ENCODE measurements at regions not wholly inside any gene's neighbourhood (a gene's known extent, or its start where the extent isn't known, plus 50 kb on each side); places are given as distances from the start of the nearest gene placed in this dataset.

DNA sequence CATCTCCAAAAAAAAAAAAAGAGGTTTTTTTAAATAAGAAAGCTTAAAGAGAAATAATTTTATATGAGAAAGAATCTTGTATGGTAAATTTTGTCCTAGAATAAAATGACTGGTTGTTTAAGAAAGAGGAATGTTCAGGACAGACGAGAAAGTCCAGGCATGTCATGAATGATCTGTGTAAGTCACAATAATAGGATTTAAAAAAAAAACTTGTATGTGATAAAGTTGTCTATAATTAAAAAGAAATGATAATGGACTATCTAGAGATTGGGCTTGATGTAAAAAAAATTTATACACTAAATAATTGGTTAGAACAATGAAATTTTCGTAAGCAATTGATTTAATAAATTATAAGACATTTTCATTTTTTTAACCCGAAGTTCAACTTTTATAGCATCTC lies 71.7 kb upstream of the ABCA12 start:
- no peaks in the 10 kb centered on the region for H3K79me2 ChIP-seq (ENCODE audit: insufficient read depth, low read length)
- no peak overlapping the region for H4K5ac ChIP-seq (ENCODE audit: insufficient read length, low read depth, low read length)
- H3K27me3 ChIP-seq (ENCODE audit: insufficient read depth, low read length), result peaks cover 8% of the 10 kb centered on the region; the same call in 1 of the 2 replicates
- H3K4ac ChIP-seq (ENCODE audit: low read depth, low read length), result no peak overlapping the region
- H2BK120ac ChIP-seq (ENCODE audit: low read depth, low read length, poor library complexity, severe bottlenecking), result no peak overlapping the region
- no peak overlapping the region for H2BK20ac ChIP-seq (ENCODE audit: low read depth, low read length, poor library complexity, severe bottlenecking)
- no peak overlapping the region for H3K9ac ChIP-seq (ENCODE audit: extremely low read depth, insufficient read length, low read length)
- no peak overlapping the region for H3T11ph ChIP-seq (ENCODE audit: low read length)
- H3K36me3 Mint-ChIP-seq (ENCODE audit: insufficient read depth in 1 of 3, low read depth in 3 of 3), result peaks cover 5 to 30% (median 28%) of the 10 kb centered on the region in 3 experiments; a peak in 6 of 7 replicates
- no peak overlapping the region for H2AFZ ChIP-seq (ENCODE audit: low read length)
- no peak overlapping the region for H2BK15ac ChIP-seq (ENCODE audit: low read depth, low read length)
- TF ChIP-seq, protein P1, sequence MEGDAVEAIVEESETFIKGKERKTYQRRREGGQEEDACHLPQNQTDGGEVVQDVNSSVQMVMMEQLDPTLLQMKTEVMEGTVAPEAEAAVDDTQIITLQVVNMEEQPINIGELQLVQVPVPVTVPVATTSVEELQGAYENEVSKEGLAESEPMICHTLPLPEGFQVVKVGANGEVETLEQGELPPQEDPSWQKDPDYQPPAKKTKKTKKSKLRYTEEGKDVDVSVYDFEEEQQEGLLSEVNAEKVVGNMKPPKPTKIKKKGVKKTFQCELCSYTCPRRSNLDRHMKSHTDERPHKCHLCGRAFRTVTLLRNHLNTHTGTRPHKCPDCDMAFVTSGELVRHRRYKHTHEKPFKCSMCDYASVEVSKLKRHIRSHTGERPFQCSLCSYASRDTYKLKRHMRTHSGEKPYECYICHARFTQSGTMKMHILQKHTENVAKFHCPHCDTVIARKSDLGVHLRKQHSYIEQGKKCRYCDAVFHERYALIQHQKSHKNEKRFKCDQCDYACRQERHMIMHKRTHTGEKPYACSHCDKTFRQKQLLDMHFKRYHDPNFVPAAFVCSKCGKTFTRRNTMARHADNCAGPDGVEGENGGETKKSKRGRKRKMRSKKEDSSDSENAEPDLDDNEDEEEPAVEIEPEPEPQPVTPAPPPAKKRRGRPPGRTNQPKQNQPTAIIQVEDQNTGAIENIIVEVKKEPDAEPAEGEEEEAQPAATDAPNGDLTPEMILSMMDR (conservative IDR thresholded peaks at IDR 0.05), result no peak
- no peak overlapping the region for H4K91ac ChIP-seq (ENCODE audit: insufficient read length, low read depth, low read length)
- no peak overlapping the region for H2AK5ac ChIP-seq (ENCODE audit: insufficient read length, low read length)
- H2BK5ac ChIP-seq (ENCODE audit: insufficient read length, low read length), result no peak overlapping the region
- no peak overlapping the region for H3K23ac ChIP-seq (ENCODE audit: insufficient read length, low read depth, low read length)
- H3K4me1 Mint-ChIP-seq, result no peaks in the 10 kb centered on the region
- H3K79me1 ChIP-seq (ENCODE audit: insufficient read depth, low read depth, low read length, poor library complexity, severe bottlenecking), result no peaks in the 10 kb centered on the region
- DNase-seq, result no peak
- H2BK12ac ChIP-seq (ENCODE audit: insufficient read length, low read depth, low read length), result no peak overlapping the region
- H3K9me3 ChIP-seq (ENCODE audit: control insufficient read depth, low read depth, low read length), result peaks cover 20% of the 10 kb centered on the region
- no peaks in the 10 kb centered on the region for H3K4me1 ChIP-seq (ENCODE audit: insufficient read depth, low read length)
- H3K27ac Mint-ChIP-seq, result no peak overlapping the region
- no peak overlapping the region for H3K56ac ChIP-seq (ENCODE audit: insufficient read length, low read depth, low read length)
- H3K14ac ChIP-seq (ENCODE audit: insufficient read depth, low read length), result no peak overlapping the region
- WGBS (ENCODE audit: extremely low coverage, insufficient read length, low lambda C conversion rate), result no CpG with 5 or more reads among the region's 3 CpGs
- no peaks in the 10 kb centered on the region for H3K23me2 ChIP-seq (ENCODE audit: insufficient read length, low read depth, low read length, poor library complexity, severe bottlenecking)
- no peak overlapping the region for H3K27ac ChIP-seq (ENCODE audit: insufficient read length, low read depth, low read length)
- H3K9me3 Mint-ChIP-seq, result peaks cover 69 to 71% of the 10 kb centered on the region in 2 experiments
- no peaks in the 10 kb centered on the region for H4K20me1 ChIP-seq (ENCODE audit: control insufficient read depth, insufficient read depth, insufficient read length)
- H3K4me2 ChIP-seq (ENCODE audit: insufficient read depth, insufficient read length, low read length), result no peak overlapping the region
- H3K27me3 Mint-ChIP-seq (ENCODE audit: low read depth), result peaks cover 40% of the 10 kb centered on the region
- H3K4me3 Mint-ChIP-seq, result no peak overlapping the region
- H4K8ac ChIP-seq (replicated peaks; ENCODE audit: insufficient read length, low read depth, low read length), result no peak overlapping the region
- H3K18ac ChIP-seq (ENCODE audit: insufficient read length, low read depth, low read length), result no peak overlapping the region

All from H9 (cell line).